T-cell (primary cell): ENCODE measurements at regions not wholly inside any gene's neighbourhood (a gene's known extent, or its start where the extent isn't known, plus 50 kb on each side); places are given as distances from the start of the nearest gene placed in this dataset.

Experiments used
- ATAC-seq, 4 experiments: fragments of 200-7000 bp in 3 of 4; fragments of 150-1000 bp in 1 of 4; cut with Tn5 transposase; replicated peaks in 1 of 4; 1 replicate in 3 of 4; 2 replicates in 1 of 4; pipeline ENCODE4 v1.10.0; 2021; ENCODE audit warnings: moderate library complexity in 3 of 4, mild to moderate bottlenecking in 2 of 4, moderate number of reproducible peaks in 1 of 4
- CTCF ChIA-PET, 2 donors: fragments of 300-600 bp; sonication (Branson Sonifier 250); formaldehyde crosslinking; loops; one replicate each; lab custom pipeline; 2022; ENCODE audit warnings: antibody characterized with exemption in 2 of 2; lab: Charles Lee
- POLR2A ChIA-PET, 2 donors: fragments of 300-600 bp; sonication (Branson Sonifier 250); formaldehyde crosslinking; loops; one replicate each; lab custom pipeline; 2022; ENCODE audit warnings: antibody characterized with exemption in 2 of 2; lab: Charles Lee
- DNase-seq, 35 experiments: peaks; one replicate each; pipeline versions ENCODE4 v3.0.0 to v3.0.0-alpha.2; 2013 to 2023
- H3K27ac ChIP-seq: one replicate; pipeline ENCODE4 v1.5.1; 2013; ENCODE audit warnings: low read length
- H3K27me3 ChIP-seq, 2 experiments: replicated peaks in 1 of 2; 1 replicate in 1 of 2; 2 replicates in 1 of 2; pipeline versions ENCODE4 v1.6.1 to v1.7.0; 2013; ENCODE audit warnings: low read length in 1 of 2, mixed read lengths in 1 of 2; ENCODE audit not compliant: control insufficient read depth in 2 of 2, insufficient read depth in 2 of 2; ENCODE audit errors: extremely low read depth in 1 of 2
- H3K36me3 ChIP-seq, 2 donors: 1 replicate in 1 of 2; 2 replicates in 1 of 2; pipeline versions ENCODE4 v1.6.1 to v1.7.0; 2013; ENCODE audit warnings: low read length in 1 of 2; ENCODE audit not compliant: control insufficient read depth in 2 of 2, insufficient read depth in 1 of 2; ENCODE audit errors: extremely low read depth in 1 of 2
- H3K4me1 ChIP-seq, 2 experiments: 1 replicate in 1 of 2; 2 replicates in 1 of 2; pipeline versions ENCODE4 v1.6.1 to v1.7.0; 2013; ENCODE audit warnings: low read length in 2 of 2, mixed read lengths in 1 of 2; ENCODE audit not compliant: insufficient read depth in 2 of 2, control insufficient read depth in 1 of 2; ENCODE audit errors: extremely low read depth in 1 of 2
- H3K4me3 ChIP-seq, 2 donors: 1 replicate in 1 of 2; 2 replicates in 1 of 2; pipeline versions ENCODE4 v1.5.1 to v1.7.0; 2013; ENCODE audit warnings: mild to moderate bottlenecking in 2 of 2, low read length in 1 of 2, moderate library complexity in 1 of 2; ENCODE audit not compliant: control insufficient read depth in 1 of 2; ENCODE audit errors: extremely low read depth in 1 of 2
- H3K9me3 ChIP-seq: 2 replicates; pipeline ENCODE4 v1.7.0; 2013
- H3K27ac Mint-ChIP-seq, 2 donors: one replicate each; pipeline ENCODE4 v1.8.0; 2020 to 2021; ENCODE audit warnings: mild to moderate bottlenecking in 2 of 2, mixed read lengths in 2 of 2
- H3K27me3 Mint-ChIP-seq, 2 donors: one replicate each; pipeline ENCODE4 v1.8.0; 2021 to 2022; ENCODE audit warnings: mixed read lengths in 2 of 2
- H3K36me3 Mint-ChIP-seq: one replicate; pipeline ENCODE4 v1.8.0; 2021; ENCODE audit warnings: mixed read lengths
- H3K4me1 Mint-ChIP-seq, 3 donors: one replicate each; pipeline ENCODE4 v1.8.0; 2020 to 2022; ENCODE audit warnings: mixed read lengths in 3 of 3, mild to moderate bottlenecking in 1 of 3
- H3K4me3 Mint-ChIP-seq, 3 donors: one replicate each; pipeline ENCODE4 v1.8.0; 2020 to 2022; ENCODE audit warnings: mild to moderate bottlenecking in 3 of 3, mixed read lengths in 3 of 3, moderate library complexity in 3 of 3
- H3K9me3 Mint-ChIP-seq, 3 donors: one replicate each; pipeline ENCODE4 v1.8.0; 2020 to 2022; ENCODE audit warnings: mixed read lengths in 3 of 3
- WGBS: methylation state at CpG from one replicate; pipeline ENCODE4 v1.1.5; 2013; ENCODE audit warnings: missing lambda C conversion rate; ENCODE audit not compliant: insufficient coverage; 5-methylcytosine and 5-hydroxymethylcytosine counted together

DNA sequence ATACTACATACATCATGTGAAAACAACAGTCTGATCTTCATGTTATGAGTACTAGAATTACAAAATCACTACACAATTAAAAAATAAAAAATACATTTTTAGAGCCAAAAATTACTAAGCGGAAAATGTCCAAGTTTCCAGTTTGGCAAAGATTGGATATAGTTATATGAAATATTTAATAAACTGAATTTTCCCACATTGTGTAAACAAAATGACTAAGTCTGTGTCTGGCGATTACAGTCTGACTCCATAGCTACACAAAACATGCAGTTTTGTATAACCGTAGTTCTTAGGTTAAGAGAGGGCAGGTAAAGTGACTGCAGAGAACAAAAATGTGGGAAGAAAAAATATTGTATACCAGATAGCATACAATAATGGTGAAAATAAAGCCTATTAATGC is 59.2 kb upstream of the TMEM47 start:
- POLR2A ChIA-PET = interaction anchor here in 1 of 2 donors (0.7 kb wide), 1 partner anchor 1698 kb away, joined by 4 read pairs; no protein-coding TSS in a partner anchor

DNA sequence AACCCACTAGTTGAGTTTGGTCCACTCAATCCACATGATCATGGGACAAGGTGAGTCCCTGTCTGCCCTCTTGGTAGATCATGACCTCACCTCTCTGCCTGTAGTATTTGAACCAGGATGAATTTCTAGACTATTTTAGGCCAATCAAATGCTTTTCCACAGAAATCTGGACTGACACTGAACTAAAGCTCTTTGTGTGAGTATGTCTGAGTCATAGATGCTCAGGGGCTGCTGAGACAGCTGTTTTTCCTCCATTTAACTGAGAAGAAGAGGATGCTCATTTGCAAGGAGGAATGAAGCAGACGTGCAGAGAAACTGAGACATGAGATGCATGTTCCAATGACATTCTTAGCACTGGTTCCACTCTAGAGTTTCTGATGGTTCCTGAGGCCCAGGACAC is 77.3 kb upstream of the TMEM47 start:
- no peaks in the 10 kb centered on the region for H3K4me1 Mint-ChIP-seq
- POLR2A ChIA-PET = no interaction called here
- peaks cover 0 to 8% (median 6%) of the 10 kb centered on the region in 3 donors for H3K9me3 Mint-ChIP-seq
- Histone ChIP-seq H3K4me1 (no peaks in the 10 kb centered on the region), H3K27ac (no peak overlapping the region), H3K9me3 (no peaks in the 10 kb centered on the region), H3K27me3 (no peaks in the 10 kb centered on the region), H3K4me3 (no peak overlapping the region), H3K36me3 (no peaks in the 10 kb centered on the region)
- no CpG with 5 or more reads among the region's 1 CpG for WGBS
- H3K36me3 Mint-ChIP-seq = no peaks in the 10 kb centered on the region
- H3K4me3 Mint-ChIP-seq = no peak overlapping the region
- no peak overlapping the region for H3K27ac Mint-ChIP-seq
- no peak for DNase-seq
- CTCF ChIA-PET = no interaction called here
- no peak for ATAC-seq
- peaks cover 0 to 6% of the 10 kb centered on the region in 2 donors for H3K27me3 Mint-ChIP-seq

More for the DNA sequence above, 59.2 kb upstream of the TMEM47 start:
- Histone ChIP-seq H3K9me3 (no peaks in the 10 kb centered on the region), H3K4me1 (no peaks in the 10 kb centered on the region), H3K27me3 (no peaks in the 10 kb centered on the region), H3K4me3 (no peak overlapping the region), H3K27ac (no peak overlapping the region), H3K36me3 (no peaks in the 10 kb centered on the region)
- CTCF ChIA-PET = no interaction called here
- Mint-ChIP-seq H3K4me3 (no peak overlapping the region), H3K9me3 (peaks cover 0 to 6% (median 3%) of the 10 kb centered on the region in 3 donors), H3K4me1 (no peaks in the 10 kb centered on the region), H3K27me3 (peaks cover 0 to 6% of the 10 kb centered on the region in 2 donors), H3K27ac (no peak overlapping the region), H3K36me3 (no peaks in the 10 kb centered on the region)
- ATAC-seq = no peak
- WGBS = no CpG with 5 or more reads among the region's 3 CpGs
- no peak for DNase-seq

- Mint-ChIP-seq H3K27ac (no peak overlapping the region), H3K9me3 (peaks cover 0 to 6% (median 0%) of the 10 kb centered on the region in 3 donors), H3K4me3 (no peak overlapping the region), H3K36me3 (no peaks in the 10 kb centered on the region), H3K4me1 (no peaks in the 10 kb centered on the region), H3K27me3 (peaks cover 0 to 9% of the 10 kb centered on the region in 2 donors)
- no CpG with 5 or more reads among the region's 4 CpGs for WGBS
- H3K27me3 ChIP-seq = no peaks in the 10 kb centered on the region
- H3K9me3 ChIP-seq = no peaks in the 10 kb centered on the region
- ATAC-seq (no peak), DNase-seq (no peak)
- H3K27ac ChIP-seq = no peak overlapping the region
- ChIA-PET CTCF (no interaction called here), POLR2A (no interaction called here)
- H3K4me3 ChIP-seq = no peak overlapping the region
- no peaks in the 10 kb centered on the region for H3K36me3 ChIP-seq
- H3K4me1 ChIP-seq = no peaks in the 10 kb centered on the region
Observed at GRCh38 chrX:34744521-34744920, 87.4 kb upstream of the TMEM47 start.

DNA sequence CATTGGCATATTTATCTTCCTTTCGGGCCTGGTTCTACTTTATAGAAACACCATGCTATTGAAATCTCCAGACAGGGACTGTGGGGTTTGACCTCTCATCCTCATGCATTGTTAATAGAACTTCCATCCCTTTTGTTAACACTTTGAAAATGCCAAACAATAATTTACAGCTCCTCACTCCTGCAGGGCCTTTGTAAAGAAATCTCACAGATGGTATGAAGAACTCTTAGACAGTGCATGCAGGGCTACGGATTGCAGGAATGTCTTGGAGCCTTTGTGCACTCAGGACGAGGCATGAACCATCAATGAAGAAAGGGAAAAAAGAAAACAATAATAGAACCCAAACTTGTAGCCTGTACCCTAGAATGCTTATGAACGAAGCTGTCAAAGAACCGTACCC is 92.8 kb upstream of the TMEM47 start:
- no peaks in the 10 kb centered on the region for H3K9me3 ChIP-seq
- no peaks in the 10 kb centered on the region for H3K4me1 ChIP-seq
- Mint-ChIP-seq H3K4me3 (no peak overlapping the region), H3K27me3 (peaks cover 0 to 9% of the 10 kb centered on the region in 2 donors), H3K36me3 (no peaks in the 10 kb centered on the region), H3K27ac (no peak overlapping the region), H3K9me3 (peaks cover 0 to 11% (median 6%) of the 10 kb centered on the region in 3 donors), H3K4me1 (no peaks in the 10 kb centered on the region)
- DNase-seq (no peak), ATAC-seq (no peak)
- ChIA-PET POLR2A (no interaction called here), CTCF (no interaction called here)
- no peaks in the 10 kb centered on the region for H3K27me3 ChIP-seq
- H3K27ac ChIP-seq = no peak overlapping the region
- H3K36me3 ChIP-seq = no peaks in the 10 kb centered on the region
- no peak overlapping the region for H3K4me3 ChIP-seq
- no CpG with 5 or more reads among the region's 5 CpGs for WGBS

DNA sequence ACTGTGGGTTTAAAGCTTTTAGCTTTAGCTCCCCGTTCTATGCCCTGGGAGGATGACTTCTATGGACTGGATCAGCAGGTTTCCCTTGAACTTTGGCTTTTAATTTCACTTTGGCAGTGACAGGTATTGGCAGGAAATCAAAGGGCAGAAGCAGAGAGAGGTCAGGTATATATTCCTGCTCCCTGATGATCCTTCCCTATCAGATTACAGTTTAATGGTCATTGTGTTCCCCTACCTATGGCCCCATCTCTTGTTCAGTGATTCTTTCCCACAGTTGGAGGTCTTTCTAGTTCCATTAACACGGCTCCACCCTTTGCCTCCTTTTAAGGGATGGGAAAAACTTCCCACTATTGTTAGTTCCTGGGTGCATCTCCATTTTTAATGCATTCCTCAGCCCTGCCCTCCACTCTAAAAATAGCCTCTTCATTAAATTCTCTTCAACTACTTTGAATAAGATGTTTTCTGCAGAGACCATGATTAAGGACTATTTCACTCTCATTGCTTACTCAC is 107.8 kb upstream of the TMEM47 start:
- ChIA-PET CTCF (no interaction called here), POLR2A (no interaction called here)
- Histone ChIP-seq H3K27me3 (no peaks in the 10 kb centered on the region), H3K9me3 (no peaks in the 10 kb centered on the region), H3K4me1 (no peaks in the 10 kb centered on the region), H3K36me3 (no peaks in the 10 kb centered on the region), H3K4me3 (no peak overlapping the region), H3K27ac (no peak overlapping the region)
- no peaks in the 10 kb centered on the region for H3K9me3 Mint-ChIP-seq
- no peak overlapping the region for H3K27ac Mint-ChIP-seq
- H3K4me3 Mint-ChIP-seq = no peak overlapping the region
- H3K27me3 Mint-ChIP-seq = no peaks in the 10 kb centered on the region
- no CpG with 5 or more reads among the region's 2 CpGs for WGBS
- DNase-seq (no peak), ATAC-seq (no peak)
- no peaks in the 10 kb centered on the region for H3K4me1 Mint-ChIP-seq
- H3K36me3 Mint-ChIP-seq = no peaks in the 10 kb centered on the region

- DNase-seq (no peak), ATAC-seq (no peak)
- Histone ChIP-seq H3K4me1 (no peaks in the 10 kb centered on the region), H3K27me3 (no peaks in the 10 kb centered on the region), H3K9me3 (no peaks in the 10 kb centered on the region), H3K27ac (no peak overlapping the region), H3K36me3 (no peaks in the 10 kb centered on the region), H3K4me3 (no peak overlapping the region)
- Mint-ChIP-seq H3K9me3 (no peaks in the 10 kb centered on the region), H3K27me3 (no peaks in the 10 kb centered on the region), H3K27ac (no peak overlapping the region), H3K4me3 (no peak overlapping the region), H3K4me1 (no peaks in the 10 kb centered on the region), H3K36me3 (no peaks in the 10 kb centered on the region)
- WGBS = no CpG with 5 or more reads among the region's 2 CpGs
- POLR2A ChIA-PET = no interaction called here
- CTCF ChIA-PET = interaction anchor here in 1 of 2 donors (1.0 kb wide), 1 partner anchor 10 kb away, joined by 3 read pairs; no protein-coding TSS in a partner anchor
Observed at GRCh38 chrX:34768290-34768689, 111.2 kb upstream of the TMEM47 start.

DNA sequence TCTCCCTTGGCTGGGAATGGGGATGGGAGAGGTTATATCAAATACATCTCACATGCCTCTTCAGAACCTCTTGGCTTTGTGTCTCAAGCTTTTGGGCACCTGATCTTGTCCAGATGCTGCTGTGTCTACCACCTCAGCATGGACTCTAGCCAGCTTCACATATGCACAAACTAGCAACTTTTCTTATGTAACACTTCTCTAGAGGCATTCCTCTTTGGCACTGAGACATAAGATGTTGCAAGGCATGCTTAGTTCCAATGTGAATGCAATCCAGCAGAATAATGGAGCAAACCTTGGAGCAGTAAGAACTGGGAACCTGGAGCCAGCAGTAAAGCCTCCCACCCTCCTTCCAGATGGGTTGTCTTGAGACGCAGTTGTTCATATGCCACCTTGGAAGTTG is 113.4 kb upstream of the TMEM47 start:
- Mint-ChIP-seq H3K36me3 (no peaks in the 10 kb centered on the region), H3K4me1 (no peaks in the 10 kb centered on the region), H3K9me3 (no peaks in the 10 kb centered on the region), H3K27ac (no peak overlapping the region), H3K27me3 (no peaks in the 10 kb centered on the region), H3K4me3 (no peak overlapping the region)
- ChIA-PET CTCF (no interaction called here), POLR2A (no interaction called here)
- DNase-seq (no peak), ATAC-seq (no peak)
- Histone ChIP-seq H3K4me3 (no peak overlapping the region), H3K9me3 (no peaks in the 10 kb centered on the region), H3K4me1 (no peaks in the 10 kb centered on the region), H3K27ac (no peak overlapping the region), H3K36me3 (no peaks in the 10 kb centered on the region), H3K27me3 (no peaks in the 10 kb centered on the region)
- WGBS = no CpG with 5 or more reads among the region's 1 CpG
